Thyroid gland (tissue), 4 donors: ENCODE measurements at regions not wholly inside any gene's neighbourhood (a gene's known extent, or its start where the extent isn't known, plus 50 kb on each side); places are given as distances from the start of the nearest gene placed in this dataset.

Experiments used
- DNase-seq, 2 donors: peaks; one replicate each; pipeline ENCODE4 v3.0.0-alpha.2; 2019
- H3K27ac ChIP-seq, 3 donors: fragments of 200-600 bp; sonication (generic); 1 replicate in 2 of 3; 2 replicates in 1 of 3; pipeline ENCODE4 v1.5.1; 2016 to 2019; ENCODE audit warnings: mild to moderate bottlenecking in 1 of 3, moderate library complexity in 1 of 3
- H3K27me3 ChIP-seq: fragments of 200-600 bp; sonication (generic); one replicate; pipeline ENCODE4 v1.5.1; 2019
- H3K36me3 ChIP-seq, 2 donors: fragments of 200-600 bp; sonication (generic); one replicate each; pipeline ENCODE4 v1.5.1; 2016 to 2019
- H3K4me1 ChIP-seq, 2 donors: fragments of 200-600 bp; sonication (generic); one replicate each; pipeline ENCODE4 v1.5.1; 2017 to 2019
- H3K4me3 ChIP-seq, 3 donors: fragments of 200-600 bp; sonication (generic); replicated peaks in 1 of 3; 1 replicate in 2 of 3; 2 replicates in 1 of 3; pipeline ENCODE4 v1.5.1; 2016; ENCODE audit warnings: mild to moderate bottlenecking in 1 of 3
- H3K9me3 ChIP-seq: fragments of 200-600 bp; sonication (generic); one replicate; pipeline ENCODE4 v1.5.1; 2017
- POLR2A ChIP-seq, 2 donors: fragments of 450-650 bp; IDR thresholded peaks; one replicate each; pipeline ENCODE4 v1.6.1; 2017; ENCODE audit warnings: antibody characterized with exemption in 2 of 2, mild to moderate bottlenecking in 2 of 2, moderate library complexity in 1 of 2
- WGBS, 2 donors: methylation state at CpG; one replicate each; pipeline ENCODE4 v1.1.5; 2017; 5-methylcytosine and 5-hydroxymethylcytosine counted together
- intact Hi-C: fragments of 100-400 bp; cut with DNase I; formaldehyde crosslinking; loops from one replicate; pipeline ENCODE4 v1.15.1; 2023
- TF ChIP-seq, protein P1 (sequence below), 6 experiments: fragments of 200-600 bp in 3 of 6; fragments of 450-650 bp in 3 of 6; sonication (generic) in 3 of 6; IDR thresholded peaks; one replicate each; pipeline ENCODE4 v1.5.1; 2016 to 2019; ENCODE audit warnings: antibody characterized with exemption in 6 of 6, mild to moderate bottlenecking in 2 of 6, inconsistent platforms in 1 of 6, moderate library complexity in 1 of 6

DNA sequence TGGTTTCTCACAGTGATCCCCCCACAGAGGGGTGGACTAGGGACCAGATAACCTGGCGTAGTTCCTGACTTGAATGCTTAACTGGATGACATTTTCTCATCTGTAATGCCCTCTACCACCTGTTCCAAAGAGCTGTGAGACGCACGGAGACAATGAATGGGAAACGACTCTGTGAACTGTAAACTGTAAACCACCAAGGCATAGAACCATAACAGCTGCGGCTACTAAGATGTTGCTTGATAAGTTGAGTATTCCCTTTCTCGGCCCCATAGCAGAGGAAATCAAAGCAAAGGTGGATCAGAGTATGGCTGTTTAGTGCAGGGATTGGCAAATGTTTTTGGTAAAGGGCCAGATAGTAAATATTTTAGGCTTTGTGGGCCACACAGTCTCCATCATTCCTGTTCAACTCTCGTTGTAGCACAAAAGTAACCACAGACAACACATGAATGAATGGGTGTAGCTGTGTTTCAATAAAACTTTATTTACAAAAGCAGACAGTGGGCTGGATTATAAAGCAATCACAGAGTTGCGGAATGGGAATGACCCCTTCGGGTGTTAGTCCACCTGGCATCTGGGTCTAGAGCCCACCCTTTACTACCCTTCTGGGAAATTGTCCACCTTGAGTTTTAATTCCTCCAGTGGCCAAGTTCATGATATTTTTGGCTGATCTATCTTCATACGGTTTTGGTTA, 315.2 kb downstream of the RPS6KC1 start:
- H3K4me3 ChIP-seq = no peak overlapping the region
- no peaks in the 10 kb centered on the region for H3K36me3 ChIP-seq
- WGBS, 2 donors = 93 to 94% methylated on average over 10 of the region's 10 CpGs
- no peak for DNase-seq
- H3K27me3 ChIP-seq = no peaks in the 10 kb centered on the region
- no peak overlapping the region for H3K27ac ChIP-seq
- intact Hi-C loops = no loop called here
- TF ChIP-seq POLR2A (IDR thresholded peaks at IDR 0.05) = no peak
- TF ChIP-seq, protein P1, sequence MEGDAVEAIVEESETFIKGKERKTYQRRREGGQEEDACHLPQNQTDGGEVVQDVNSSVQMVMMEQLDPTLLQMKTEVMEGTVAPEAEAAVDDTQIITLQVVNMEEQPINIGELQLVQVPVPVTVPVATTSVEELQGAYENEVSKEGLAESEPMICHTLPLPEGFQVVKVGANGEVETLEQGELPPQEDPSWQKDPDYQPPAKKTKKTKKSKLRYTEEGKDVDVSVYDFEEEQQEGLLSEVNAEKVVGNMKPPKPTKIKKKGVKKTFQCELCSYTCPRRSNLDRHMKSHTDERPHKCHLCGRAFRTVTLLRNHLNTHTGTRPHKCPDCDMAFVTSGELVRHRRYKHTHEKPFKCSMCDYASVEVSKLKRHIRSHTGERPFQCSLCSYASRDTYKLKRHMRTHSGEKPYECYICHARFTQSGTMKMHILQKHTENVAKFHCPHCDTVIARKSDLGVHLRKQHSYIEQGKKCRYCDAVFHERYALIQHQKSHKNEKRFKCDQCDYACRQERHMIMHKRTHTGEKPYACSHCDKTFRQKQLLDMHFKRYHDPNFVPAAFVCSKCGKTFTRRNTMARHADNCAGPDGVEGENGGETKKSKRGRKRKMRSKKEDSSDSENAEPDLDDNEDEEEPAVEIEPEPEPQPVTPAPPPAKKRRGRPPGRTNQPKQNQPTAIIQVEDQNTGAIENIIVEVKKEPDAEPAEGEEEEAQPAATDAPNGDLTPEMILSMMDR (IDR thresholded peaks at IDR 0.05) = no peak
- no peaks in the 10 kb centered on the region for H3K4me1 ChIP-seq
- no peaks in the 10 kb centered on the region for H3K9me3 ChIP-seq

DNA sequence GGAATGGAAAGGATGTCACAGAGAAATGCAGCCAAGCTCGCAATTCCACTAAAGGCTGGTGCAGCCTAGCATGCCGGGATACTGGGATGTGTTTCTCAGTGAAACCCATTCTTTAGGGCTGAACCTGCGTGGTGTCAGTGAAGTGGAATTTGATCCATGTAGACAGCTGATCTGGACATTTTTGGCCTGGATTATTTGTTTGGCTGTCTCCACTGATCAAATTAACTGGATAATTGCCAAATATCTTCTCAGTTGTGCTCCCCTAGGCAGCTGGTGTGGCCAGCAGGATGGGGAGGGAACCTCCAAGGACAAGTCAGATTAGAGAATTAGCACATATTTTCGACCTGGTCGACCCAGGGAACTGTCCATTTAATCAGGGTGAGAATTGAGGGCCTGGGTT, 318.4 kb downstream of the RPS6KC1 start:
- Histone ChIP-seq H3K36me3 (no peaks in the 10 kb centered on the region), H3K27ac (no peak overlapping the region), H3K4me3 (no peak overlapping the region), H3K4me1 (no peaks in the 10 kb centered on the region), H3K27me3 (no peaks in the 10 kb centered on the region), H3K9me3 (no peaks in the 10 kb centered on the region)
- intact Hi-C loops = no loop called here
- no peak for TF ChIP-seq POLR2A (IDR thresholded peaks at IDR 0.05)
- TF ChIP-seq, protein P1 (IDR thresholded peaks at IDR 0.05) = no peak
- 72 to 77% methylated on average over 5 of the region's 5 CpGs for WGBS, 2 donors
- DNase-seq = no peak

DNA sequence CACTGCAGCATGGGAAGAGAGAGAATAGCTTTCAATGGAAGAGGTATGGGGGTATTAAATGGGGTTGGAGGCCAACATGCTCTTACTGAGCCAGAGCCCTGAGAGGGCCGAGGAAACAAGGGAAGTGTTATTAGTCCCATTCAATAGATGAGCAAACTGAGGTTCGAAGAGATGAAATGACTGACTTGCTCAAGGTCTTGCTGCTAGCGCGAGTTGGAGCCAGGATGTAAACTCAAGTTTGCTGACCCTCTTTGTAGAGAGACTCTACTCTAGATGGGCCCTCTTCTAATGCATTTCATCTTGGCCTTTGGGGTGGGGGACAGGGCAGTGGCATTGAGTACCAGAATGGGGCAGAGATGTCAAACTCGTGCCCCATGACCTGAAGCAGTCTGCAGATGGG, 319.5 kb downstream of the RPS6KC1 start:
- Histone ChIP-seq H3K27me3 (no peaks in the 10 kb centered on the region), H3K4me3 (no peak overlapping the region), H3K27ac (no peak overlapping the region), H3K9me3 (no peaks in the 10 kb centered on the region), H3K4me1 (no peaks in the 10 kb centered on the region), H3K36me3 (no peaks in the 10 kb centered on the region)
- DNase-seq = no peak
- TF ChIP-seq, protein P1 (IDR thresholded peaks at IDR 0.05) = no peak
- TF ChIP-seq POLR2A (IDR thresholded peaks at IDR 0.05) = no peak
- 90 to 96% methylated on average over 5 of the region's 5 CpGs for WGBS, 2 donors
- intact Hi-C loops = no loop called here

DNA sequence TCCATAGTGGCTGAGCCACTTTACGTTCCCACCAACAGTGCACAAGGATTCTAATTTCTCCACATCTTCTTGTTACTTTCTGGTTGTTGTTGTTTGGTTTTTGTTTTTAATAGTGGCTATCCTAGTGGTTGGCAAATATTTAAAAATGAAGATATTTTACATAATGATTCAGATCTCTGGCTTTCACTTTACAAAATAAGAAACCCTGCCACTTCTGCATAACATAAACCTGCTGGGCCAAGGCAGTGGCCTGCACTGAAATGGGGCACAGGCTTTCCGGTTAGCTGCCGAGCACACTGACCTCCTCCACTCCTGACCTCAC, 320.4 kb downstream of the RPS6KC1 start:
- TF ChIP-seq POLR2A (IDR thresholded peaks at IDR 0.05) = no peak
- TF ChIP-seq, protein P1 (IDR thresholded peaks at IDR 0.05) = no peak
- no peak for DNase-seq
- intact Hi-C loops = no loop called here
- Histone ChIP-seq H3K27ac (no peak overlapping the region), H3K36me3 (no peaks in the 10 kb centered on the region), H3K4me1 (no peaks in the 10 kb centered on the region), H3K27me3 (no peaks in the 10 kb centered on the region), H3K4me3 (no peak overlapping the region), H3K9me3 (no peaks in the 10 kb centered on the region)
- WGBS, 2 donors = 87 to 94% methylated on average over 3 of the region's 3 CpGs

DNA sequence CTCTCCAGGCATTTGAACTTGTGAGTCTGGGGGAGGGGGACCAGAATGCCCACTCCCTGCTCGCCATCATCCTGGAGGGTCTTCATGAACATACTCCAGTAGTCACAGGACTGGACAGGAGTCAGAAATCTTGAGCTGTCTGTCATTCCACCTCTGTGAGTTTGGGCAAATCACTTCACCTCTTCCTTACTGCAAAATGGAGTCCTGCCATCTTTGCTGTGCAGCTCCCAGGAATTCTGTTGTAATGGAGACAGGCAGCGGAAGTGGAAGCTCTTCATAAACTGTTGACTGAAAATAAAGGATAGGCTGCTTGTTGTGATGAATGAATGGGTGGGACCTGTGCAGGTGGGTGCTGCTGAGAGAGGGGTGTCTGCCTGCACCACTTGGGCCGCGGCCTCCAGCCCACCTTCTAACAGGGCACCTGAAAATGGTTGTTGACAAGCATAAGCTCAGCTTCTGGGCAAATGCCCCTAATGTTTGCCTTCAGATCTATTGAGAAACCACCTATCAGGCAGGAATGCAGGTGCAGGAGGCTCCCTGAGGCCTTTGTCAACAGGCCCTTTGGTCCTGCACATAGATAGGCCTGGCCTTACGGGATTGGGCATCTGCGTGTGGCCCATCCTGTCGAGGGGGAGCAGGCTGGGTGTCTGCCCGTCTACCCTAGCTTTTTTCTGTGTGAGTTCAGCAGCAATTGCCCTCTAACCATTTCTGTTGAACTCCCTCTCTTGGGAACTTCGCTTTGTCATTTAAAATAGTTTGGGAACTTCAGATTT, 321.0 kb downstream of the RPS6KC1 start:
- Histone ChIP-seq H3K9me3 (no peaks in the 10 kb centered on the region), H3K27me3 (no peaks in the 10 kb centered on the region), H3K27ac (no peak overlapping the region), H3K36me3 (no peaks in the 10 kb centered on the region), H3K4me1 (no peaks in the 10 kb centered on the region), H3K4me3 (no peak overlapping the region)
- WGBS, 2 donors = 82 to 86% methylated on average over 9 of the region's 9 CpGs
- TF ChIP-seq, protein P1 (IDR thresholded peaks at IDR 0.05) = no peak
- no peak for TF ChIP-seq POLR2A (IDR thresholded peaks at IDR 0.05)
- DNase-seq = no peak
- intact Hi-C loops = no loop called here
